ENCODE measurements at regions not wholly inside any gene's neighbourhood (a gene's known extent, or its start where the extent isn't known, plus 50 kb on each side); places are given as distances from the start of the nearest gene placed in this dataset.

GRCh38 chr3:28018925-28019718 lies 222.3 kb upstream of the CMC1 start:
- TF ChIP-seq POLR2A (IDR thresholded peaks at IDR 0.05) (no peak), CTCF (IDR thresholded peaks at IDR 0.05) (no peak)
